Neural cell (in vitro differentiated cells): ENCODE measurements at regions not wholly inside any gene's neighbourhood (a gene's known extent, or its start where the extent isn't known, plus 50 kb on each side); places are given as distances from the start of the nearest gene placed in this dataset.

ENCODE experiments used
- H2AFZ ChIP-seq: fragments of 200-600, 300-800 bp; sonication (generic), shearing (Covaris generic); 2 replicates; pipeline ENCODE4 v1.6.0; 2014; ENCODE audit warnings: low read depth, mild to moderate bottlenecking, antibody characterized with exemption, low read length, moderate library complexity
- H3F3A ChIP-seq: fragments of 200-600 bp; shearing (Covaris generic); 2 replicates; pipeline ENCODE4 v1.6.1; 2016; ENCODE audit warnings: mild to moderate bottlenecking, moderate library complexity, mixed read lengths, antibody characterized with exemption, low read length; ENCODE audit not compliant: insufficient read depth, poor library complexity, severe bottlenecking
- H3K27ac ChIP-seq: fragments of 200-600, 300-800 bp; sonication (generic), shearing (Covaris generic); 2 replicates; pipeline ENCODE4 v1.5.1; 2014; ENCODE audit warnings: mild to moderate bottlenecking, low read length, moderate library complexity
- H3K27me3 ChIP-seq: fragments of 300-800, 200-600 bp; sonication (generic), shearing (Covaris generic); 2 replicates; pipeline ENCODE4 v1.6.0; 2014; ENCODE audit warnings: mild to moderate bottlenecking, low read depth, low read length, moderate library complexity; ENCODE audit not compliant: insufficient read depth
- H3K36me3 ChIP-seq: fragments of 300-800, 200-600 bp; sonication (generic), shearing (Covaris generic); 2 replicates; pipeline ENCODE4 v1.5.1; 2014; ENCODE audit warnings: mild to moderate bottlenecking, antibody characterized with exemption, low read length, moderate library complexity; ENCODE audit not compliant: insufficient read depth
- H3K4me2 ChIP-seq: fragments of 300-800, 200-600 bp; sonication (generic), shearing (Covaris generic); 2 replicates; pipeline ENCODE4 v1.6.0; 2014; ENCODE audit warnings: mild to moderate bottlenecking, low read length
- H3K4me3 ChIP-seq: fragments of 300-800, 200-600 bp; sonication (generic), shearing (Covaris generic); 2 replicates; pipeline ENCODE4 v1.5.1; 2014; ENCODE audit warnings: mild to moderate bottlenecking, low read length, moderate library complexity
- H3K79me2 ChIP-seq: fragments of 200-600 bp; shearing (Covaris generic); replicated peaks from 2 replicates; pipeline ENCODE4 v1.6.0; 2014; ENCODE audit warnings: mild to moderate bottlenecking, low read length, moderate library complexity; ENCODE audit not compliant: insufficient read depth
- H3K9ac ChIP-seq: fragments of 300-800, 200-600 bp; sonication (generic), shearing (Covaris generic); 2 replicates; pipeline ENCODE4 v1.6.1; 2016; ENCODE audit warnings: mild to moderate bottlenecking, low read length, mixed read lengths
- H3K9me2 ChIP-seq: fragments of 200-600 bp; shearing (Covaris generic); 2 replicates; pipeline ENCODE4 v1.6.1; 2016; ENCODE audit warnings: mild to moderate bottlenecking, low read length, mixed read lengths; ENCODE audit not compliant: insufficient read depth
- H3K9me3 ChIP-seq: fragments of 200-600, 300-800 bp; sonication (generic), shearing (Covaris generic); 2 replicates; pipeline ENCODE4 v1.6.1; 2016; ENCODE audit warnings: mild to moderate bottlenecking, mixed run types, low read length, moderate library complexity, mixed read lengths
- H4K20me1 ChIP-seq: fragments of 200-600 bp; shearing (Covaris generic); 2 replicates; pipeline ENCODE4 v1.6.1; 2016; ENCODE audit warnings: mild to moderate bottlenecking, mixed run types; ENCODE audit not compliant: insufficient read depth
- CTCF ChIP-seq: fragments of 450-650 bp; IDR thresholded peaks from 2 replicates; pipeline ENCODE4 v1.5.1; 2014; ENCODE audit warnings: antibody characterized with exemption, mild to moderate bottlenecking, moderate library complexity; ENCODE audit not compliant: poor library complexity, severe bottlenecking
- EP300 ChIP-seq: fragments of 450-650 bp; conservative IDR thresholded peaks from 2 replicates; pipeline ENCODE4 v1.6.1; 2014; ENCODE audit warnings: antibody characterized with exemption, mild to moderate bottlenecking, moderate library complexity; ENCODE audit not compliant: poor library complexity, severe bottlenecking
- EZH2 ChIP-seq: fragments of 200-600, 300-800 bp; shearing (Covaris generic), sonication (generic); IDR thresholded peaks from 2 replicates; pipeline ENCODE4 v1.6.1; 2014; ENCODE audit warnings: antibody characterized with exemption, low read length, borderline replicate concordance, mild to moderate bottlenecking; ENCODE audit not compliant: insufficient read depth, poor library complexity, severe bottlenecking
- MXI1 ChIP-seq: fragments of 450-650 bp; conservative IDR thresholded peaks from 2 replicates; pipeline ENCODE4 v1.6.1; 2014; ENCODE audit warnings: antibody characterized with exemption, mild to moderate bottlenecking; ENCODE audit not compliant: poor library complexity, severe bottlenecking
- POLR2AphosphoS5 ChIP-seq: IDR thresholded peaks from 2 replicates; pipeline ENCODE4 v1.6.1; 2012
- RAD21 ChIP-seq: fragments of 450-650 bp; conservative IDR thresholded peaks from 2 replicates; pipeline ENCODE4 v1.6.1; 2014; ENCODE audit warnings: antibody characterized with exemption, mild to moderate bottlenecking, moderate library complexity
- REST ChIP-seq: IDR thresholded peaks from 2 replicates; pipeline ENCODE4 v1.6.1; 2012; ENCODE audit warnings: borderline replicate concordance
- SMC3 ChIP-seq: fragments of 450-650 bp; conservative IDR thresholded peaks from 2 replicates; pipeline ENCODE4 v1.6.1; 2014; ENCODE audit warnings: antibody characterized with exemption, mild to moderate bottlenecking, moderate library complexity; ENCODE audit not compliant: poor library complexity
- TAF1 ChIP-seq: IDR thresholded peaks from 2 replicates; pipeline ENCODE4 v1.6.1; 2012; ENCODE audit warnings: low read depth

GRCh38 chr2:21484643-21485042 is 360.9 kb downstream of the TDRD15 start:
- H3K9me3 ChIP-seq = peaks cover 6% of the 10 kb centered on the region
- no peaks in the 10 kb centered on the region for H3K79me2 ChIP-seq
- H3K36me3 ChIP-seq = no peaks in the 10 kb centered on the region
- H2AFZ ChIP-seq = no peak overlapping the region
- H3F3A ChIP-seq = peaks cover 6% of the 10 kb centered on the region
- no peaks in the 10 kb centered on the region for H4K20me1 ChIP-seq
- H3K4me2 ChIP-seq = no peak overlapping the region
- TF ChIP-seq EP300 (no peak), CTCF (no peak), SMC3 (no peak), TAF1 (no peak)
- no peak overlapping the region for H3K27ac ChIP-seq
- H3K9me2 ChIP-seq = no peaks in the 10 kb centered on the region
- no peaks in the 10 kb centered on the region for H3K27me3 ChIP-seq
- H3K4me3 ChIP-seq = no peak overlapping the region
- H3K9ac ChIP-seq = no peak overlapping the region

- Histone ChIP-seq H3K27ac (no peak overlapping the region), H3K9me2 (no peaks in the 10 kb centered on the region), H3K9ac (no peak overlapping the region), H3K4me3 (no peak overlapping the region), H3K27me3 (no peaks in the 10 kb centered on the region), H4K20me1 (no peaks in the 10 kb centered on the region), H2AFZ (no peak overlapping the region), H3K36me3 (no peaks in the 10 kb centered on the region), H3K79me2 (no peaks in the 10 kb centered on the region), H3F3A (peaks cover 6% of the 10 kb centered on the region), H3K4me2 (no peak overlapping the region), H3K9me3 (peaks cover 6% of the 10 kb centered on the region)
- no peak for TF ChIP-seq MXI1
- TF ChIP-seq EZH2 = no peak
- TF ChIP-seq CTCF = no peak
- no peak for TF ChIP-seq EP300
- TF ChIP-seq REST = no peak
- TF ChIP-seq RAD21 = no peak
- no peak for TF ChIP-seq TAF1
- TF ChIP-seq POLR2AphosphoS5 = no peak
- no peak for TF ChIP-seq SMC3
Measured at GRCh38 chr2:21486445-21486844, 362.7 kb downstream of the TDRD15 start.
